A673 (cell line): ENCODE measurements at regions not wholly inside any gene's neighbourhood (a gene's known extent, or its start where the extent isn't known, plus 50 kb on each side); places are given as distances from the start of the nearest gene placed in this dataset.

ENCODE experiments used
- CTCF ChIP-seq: fragments of 300-800, 200-600 bp; sonication (generic); conservative IDR thresholded peaks from 2 replicates; pipeline ENCODE4 v1.5.1; 2017; ENCODE audit warnings: low read depth, mild to moderate bottlenecking, antibody characterized with exemption, low read length, moderate library complexity, mixed read lengths
- EZH2 ChIP-seq: fragments of 200-600 bp; sonication (generic); IDR thresholded peaks from 2 replicates; pipeline ENCODE4 v1.6.1; 2017; ENCODE audit warnings: borderline replicate concordance, low read depth, mild to moderate bottlenecking, mixed read lengths, antibody characterized with exemption, low read length; ENCODE audit not compliant: poor library complexity, severe bottlenecking

- TF ChIP-seq EZH2, result no peak
- no peak for TF ChIP-seq CTCF
These were observed 182.9 kb upstream of the MEF2C start for GRCh38 chr5:89065919-89066318.
